HG03521 (cell line): ENCODE measurements at regions not wholly inside any gene's neighbourhood (a gene's known extent, or its start where the extent isn't known, plus 50 kb on each side); places are given as distances from the start of the nearest gene placed in this dataset.
"Not testable (repeated sequence)": the region's sequence is repeated elsewhere in the genome, so short reads cannot be mapped to it uniquely, and the experiment has no call there.

Experiments used
- ATAC-seq: cut with Tn5 transposase; IDR thresholded peaks from one replicate; pipeline ENCODE4 v1.9.1; 2021; ENCODE audit warnings: mild to moderate bottlenecking, moderate library complexity; ENCODE audit not compliant: unreplicated experiment

- no peak for ATAC-seq
Measured at GRCh38 chr6:113017353-113017752, 670.2 kb downstream of the RFPL4B start.

DNA sequence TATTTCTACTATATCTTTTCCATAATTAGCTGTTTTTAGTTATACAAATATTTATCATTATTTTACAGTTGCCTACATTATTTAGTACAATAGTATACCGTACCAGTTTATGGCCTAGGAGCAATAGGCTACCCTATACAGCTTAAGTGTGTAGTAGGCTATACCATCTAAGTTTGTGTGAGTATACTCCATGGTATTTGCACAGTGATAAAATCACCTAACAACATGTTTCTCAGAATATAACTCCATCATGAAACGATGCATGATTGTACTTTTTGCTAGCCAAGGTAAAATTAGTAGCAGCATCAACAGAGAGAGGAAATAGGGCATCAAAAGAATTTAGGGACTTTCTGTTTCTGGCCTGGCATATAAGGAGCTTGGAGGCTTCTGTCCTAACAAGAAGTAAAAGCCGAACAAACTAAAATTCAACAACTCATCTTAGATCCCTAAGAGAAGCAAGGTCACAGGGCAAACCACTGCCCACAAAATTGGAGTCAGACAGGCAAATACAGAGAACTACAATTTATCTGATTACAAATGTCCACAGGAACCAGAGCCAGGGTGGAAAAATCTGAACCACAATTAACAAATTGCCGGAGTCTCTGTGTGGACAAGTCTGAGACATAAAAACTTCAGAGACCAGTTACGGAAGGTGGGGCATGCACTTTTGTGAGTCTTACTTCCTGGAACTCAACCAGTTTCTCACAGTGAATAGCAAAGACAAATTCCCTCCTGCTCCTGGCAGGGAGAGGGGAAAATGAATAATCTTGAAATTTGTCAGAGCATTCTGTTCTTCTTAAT, 671.4 kb downstream of the RFPL4B start:
- ATAC-seq = no peak

GRCh38 chr6:113019176-113019575, 672.0 kb downstream of the RFPL4B start:
- no peak for ATAC-seq

DNA sequence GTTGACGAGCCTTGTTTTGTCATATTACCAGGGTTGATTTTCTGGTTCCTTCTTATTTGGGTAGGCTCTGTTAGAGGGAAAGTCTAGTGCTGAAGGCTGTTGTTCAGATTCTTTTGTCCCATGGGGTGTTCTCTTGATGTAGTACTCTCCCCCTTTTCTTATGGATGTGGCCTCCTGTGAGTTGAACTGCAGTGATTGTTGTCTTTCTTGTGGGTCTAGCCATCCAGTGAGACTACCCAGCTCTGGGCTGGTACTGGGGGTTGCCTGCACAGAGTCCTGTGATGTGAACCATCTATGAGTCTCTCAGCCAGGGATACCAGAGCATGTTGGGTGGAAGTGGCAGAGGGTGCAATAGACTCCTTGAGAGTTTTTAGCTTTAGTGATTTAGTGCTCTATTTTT, 680.6 kb downstream of the RFPL4B start:
- no peak for ATAC-seq

GRCh38 chr6:113029161-113029560, 682.0 kb downstream of the RFPL4B start:
- ATAC-seq = not testable (repeated sequence)

DNA sequence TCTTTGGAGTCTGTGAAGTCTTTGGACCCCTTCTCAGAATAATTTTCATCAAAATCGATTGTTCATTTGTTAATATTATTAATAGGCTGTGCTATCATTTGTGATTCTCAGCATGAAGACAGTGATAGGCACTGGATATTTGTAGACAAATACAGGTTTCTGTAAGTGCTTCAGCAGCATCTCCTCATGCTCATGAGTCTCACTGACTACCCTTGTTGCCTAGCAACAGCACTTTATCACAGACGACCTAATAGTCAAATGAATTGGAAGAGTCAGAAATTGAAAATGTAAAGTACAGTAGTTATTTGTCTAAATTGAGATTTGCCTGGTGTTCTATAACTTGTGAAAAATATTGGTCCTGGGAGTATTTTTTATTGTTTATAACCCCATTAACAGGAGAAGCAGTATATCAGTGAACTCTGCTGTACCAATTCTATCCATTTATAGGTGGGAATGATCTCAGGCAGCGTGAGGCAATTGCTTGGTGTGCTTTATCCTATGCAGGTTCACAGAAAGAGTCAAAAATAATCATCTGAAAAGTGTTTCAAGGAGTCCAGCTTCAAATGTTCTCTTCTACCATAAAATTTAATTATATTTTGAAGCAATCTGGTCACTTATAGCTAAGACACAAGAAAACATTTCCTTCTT, 684.6 kb downstream of the RFPL4B start:
- ATAC-seq = no peak

DNA sequence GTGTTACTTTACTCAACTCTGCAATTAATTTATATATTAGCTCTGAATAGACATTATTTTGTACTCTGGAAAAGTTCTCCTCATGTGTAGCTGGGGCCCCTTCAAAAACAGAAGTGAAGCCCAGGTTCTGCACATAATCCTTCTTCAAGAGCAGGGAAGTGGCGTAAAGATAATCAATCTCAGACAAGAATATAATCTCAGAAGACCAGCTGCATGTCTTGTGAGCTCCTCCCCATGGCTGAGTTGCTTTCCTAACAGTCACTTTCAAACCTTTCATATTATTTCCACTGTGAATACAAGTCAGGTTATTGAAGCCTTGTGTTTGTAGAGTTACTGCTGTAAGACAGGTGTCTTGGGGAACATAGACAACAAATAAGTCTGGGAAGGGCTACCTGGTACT, 691.9 kb downstream of the RFPL4B start:
- no peak for ATAC-seq

- no peak for ATAC-seq
Measured at GRCh38 chr6:113047148-113047547, 700.0 kb downstream of the RFPL4B start.

- ATAC-seq = no peak
Measured at GRCh38 chr6:113047932-113048331, 700.8 kb downstream of the RFPL4B start.

GRCh38 chr6:113048741-113049140, 701.6 kb downstream of the RFPL4B start:
- ATAC-seq = no peak

DNA sequence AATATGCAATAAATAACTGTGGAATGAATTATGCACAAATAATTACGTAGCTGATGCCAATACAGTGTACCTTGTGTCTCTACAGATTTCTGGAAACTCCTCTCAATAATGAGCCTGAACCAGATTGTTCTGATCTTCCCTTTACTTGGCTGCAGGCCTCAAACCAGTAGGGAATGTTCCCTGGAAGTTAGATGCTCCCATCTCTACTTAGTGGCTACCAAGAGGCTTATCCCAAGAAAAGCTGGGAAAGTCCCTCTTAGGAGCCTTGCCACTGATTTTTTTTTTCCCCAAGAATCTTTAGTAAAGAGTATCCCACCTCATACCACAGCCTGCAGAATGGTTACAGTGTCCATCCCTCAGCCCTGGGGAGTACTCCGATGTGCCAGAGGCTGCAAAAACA, 702.1 kb downstream of the RFPL4B start:
- ATAC-seq = no peak

DNA sequence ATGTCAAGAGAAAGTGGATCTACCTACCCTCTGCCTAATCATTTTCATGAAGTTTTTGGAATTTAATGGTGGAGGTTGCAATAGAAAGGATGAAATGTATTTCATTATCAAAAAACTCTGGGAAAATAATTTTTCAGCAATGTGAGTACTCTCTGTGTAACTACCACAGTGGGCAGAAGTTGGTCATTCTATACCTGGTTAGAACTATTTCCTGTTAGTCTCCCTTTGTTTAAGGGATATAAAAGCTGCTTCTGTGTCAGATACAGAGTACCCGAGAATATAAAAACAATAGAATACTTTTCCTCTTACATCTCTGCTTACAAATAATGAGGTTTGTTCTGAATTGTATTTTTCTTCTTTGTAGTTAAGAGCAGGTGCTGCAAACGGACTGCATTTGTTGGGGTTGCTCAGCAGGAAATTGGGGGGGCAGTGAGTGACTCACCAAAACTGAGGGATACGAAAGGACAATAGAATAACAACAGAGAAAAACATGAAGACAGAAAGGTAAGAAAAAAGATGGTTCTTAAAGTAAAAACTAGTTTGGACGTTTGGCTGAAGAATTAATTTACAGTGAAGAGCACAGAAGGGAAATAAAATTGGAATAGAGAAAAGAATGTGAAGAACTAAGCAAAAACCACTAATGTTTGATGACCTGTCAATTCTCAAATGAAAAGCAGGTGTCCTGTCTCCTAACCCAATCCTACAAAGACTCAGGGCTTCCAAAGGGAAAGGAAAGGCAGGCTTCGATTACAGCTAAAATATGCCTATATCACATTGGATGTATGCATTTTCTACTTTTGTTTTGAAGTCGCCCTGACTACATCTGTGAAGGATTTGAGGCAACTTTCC, 703.1 kb downstream of the RFPL4B start:
- no peak for ATAC-seq

DNA sequence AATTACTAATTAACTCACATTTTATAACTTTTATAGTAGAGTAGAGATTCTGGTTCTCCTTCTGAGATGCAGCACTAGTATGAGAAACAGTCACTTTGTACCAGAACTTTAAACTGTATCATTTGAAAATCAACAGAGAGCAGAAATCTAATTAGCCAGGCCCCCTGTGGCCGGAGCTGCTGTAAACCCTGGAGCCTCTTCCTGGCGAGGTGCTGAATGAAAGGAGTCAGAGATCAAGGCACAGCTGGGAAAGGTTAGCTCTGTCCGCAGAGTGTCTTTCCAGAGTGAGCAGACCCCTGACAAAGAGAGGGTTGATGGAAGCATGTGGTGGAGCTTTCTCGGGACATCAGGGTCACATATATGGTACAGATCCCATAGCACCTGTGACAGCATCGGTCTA, 703.8 kb downstream of the RFPL4B start:
- ATAC-seq = no peak

DNA sequence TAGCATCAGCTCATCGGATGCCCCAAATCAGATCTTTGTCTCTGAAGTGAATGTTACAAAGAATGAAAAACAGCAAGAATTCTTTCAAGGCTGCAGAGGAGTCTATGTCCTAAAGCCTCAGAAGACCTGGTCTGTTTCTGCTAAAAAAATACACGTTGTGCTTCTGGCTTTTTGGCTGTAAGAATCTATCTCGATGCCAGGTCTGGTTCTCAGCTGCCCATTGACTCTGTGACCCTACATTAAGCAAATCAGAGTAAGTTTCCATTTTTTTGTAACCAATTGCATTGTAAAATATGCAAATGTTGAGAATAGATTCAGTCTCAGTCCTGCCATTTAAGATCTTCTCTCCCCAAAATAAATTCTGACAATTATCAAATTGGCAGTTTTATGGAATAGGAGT, 705.4 kb downstream of the RFPL4B start:
- ATAC-seq = no peak

DNA sequence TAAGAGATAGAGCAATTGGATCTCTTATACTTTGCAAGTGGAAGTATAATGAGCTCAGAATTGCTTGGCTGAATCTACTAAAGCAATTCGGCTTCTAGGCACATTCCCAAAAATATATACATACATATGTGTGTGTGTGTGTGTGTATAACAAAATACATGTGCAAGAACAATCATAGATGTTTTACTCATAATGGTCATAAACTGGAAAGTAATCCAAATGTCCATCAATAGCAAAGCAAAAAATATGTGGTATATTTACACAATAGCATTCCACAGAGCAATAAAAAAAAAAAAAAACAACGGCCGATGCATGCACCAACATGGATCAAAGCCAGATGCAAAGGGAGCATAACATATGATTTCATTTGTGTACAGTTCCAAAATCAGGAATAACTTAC, 707.9 kb downstream of the RFPL4B start:
- ATAC-seq = no peak

DNA sequence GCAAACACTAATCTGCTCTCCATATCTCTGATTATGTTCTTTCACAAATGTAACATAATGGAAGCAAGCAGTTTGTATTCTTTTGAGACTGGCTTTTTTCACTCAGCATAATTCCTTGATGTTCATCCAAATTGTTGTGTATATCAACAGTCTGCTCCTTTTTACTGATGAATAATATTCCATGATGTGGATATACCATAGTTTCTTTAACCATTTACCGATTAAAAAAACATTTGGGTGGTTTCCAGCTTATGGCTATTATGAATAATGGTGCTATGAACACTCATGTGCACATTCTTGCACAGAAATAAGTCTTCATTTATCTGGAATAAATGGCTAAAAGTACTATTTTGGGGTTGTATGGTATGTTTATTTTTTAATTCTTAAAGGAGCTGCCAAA, 708.9 kb downstream of the RFPL4B start:
- ATAC-seq = no peak

DNA sequence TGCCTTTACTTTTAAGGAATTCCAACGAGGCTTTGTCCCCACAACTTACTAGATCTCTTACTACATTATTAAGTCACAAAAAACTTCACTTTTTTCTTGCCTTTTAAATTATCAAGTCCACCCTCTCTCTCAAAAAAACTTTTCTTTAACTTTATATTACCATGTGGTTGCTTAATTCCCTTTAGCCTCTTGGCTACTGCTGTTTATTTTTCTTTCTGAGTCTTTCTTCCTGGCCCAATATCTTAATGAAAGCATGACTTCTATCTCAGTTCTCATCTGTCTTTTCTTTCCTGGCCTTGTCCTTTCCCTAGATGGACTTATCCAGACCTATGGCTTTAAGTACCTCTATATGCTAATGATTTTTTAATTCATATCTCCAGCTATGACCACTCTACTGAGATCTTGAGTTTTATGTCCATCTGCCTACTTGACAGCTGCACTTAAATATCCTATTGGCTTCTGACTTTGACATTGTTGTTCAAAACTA, 710.5 kb downstream of the RFPL4B start:
- ATAC-seq = no peak

DNA sequence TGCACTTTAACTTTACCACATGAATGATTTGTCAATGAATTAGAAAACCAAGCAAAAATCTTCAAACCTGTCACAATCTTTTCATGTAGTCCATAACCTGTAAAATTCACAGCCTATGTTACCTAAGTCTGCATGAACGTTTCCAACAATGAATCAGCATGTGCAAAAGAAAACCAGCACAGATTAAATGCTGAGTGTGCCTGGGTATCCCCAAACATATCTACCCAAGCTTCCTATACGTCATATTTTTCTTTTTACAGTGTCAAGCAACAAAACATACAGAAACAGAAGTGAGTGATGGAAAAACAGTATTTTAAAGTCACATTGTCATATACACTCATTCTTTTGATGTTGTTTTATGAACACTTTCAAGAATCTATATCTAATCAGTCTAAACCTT, 713.5 kb downstream of the RFPL4B start:
- ATAC-seq = no peak

GRCh38 chr6:113065611-113066010, 718.5 kb downstream of the RFPL4B start:
- no peak for ATAC-seq

GRCh38 chr6:113067612-113068275, 720.6 kb downstream of the RFPL4B start:
- no peak for ATAC-seq

GRCh38 chr6:113068570-113068969, 721.4 kb downstream of the RFPL4B start:
- ATAC-seq = no peak
